ENCODE measurements at regions not wholly inside any gene's neighbourhood (a gene's known extent, or its start where the extent isn't known, plus 50 kb on each side); places are given as distances from the start of the nearest gene placed in this dataset.

DNA sequence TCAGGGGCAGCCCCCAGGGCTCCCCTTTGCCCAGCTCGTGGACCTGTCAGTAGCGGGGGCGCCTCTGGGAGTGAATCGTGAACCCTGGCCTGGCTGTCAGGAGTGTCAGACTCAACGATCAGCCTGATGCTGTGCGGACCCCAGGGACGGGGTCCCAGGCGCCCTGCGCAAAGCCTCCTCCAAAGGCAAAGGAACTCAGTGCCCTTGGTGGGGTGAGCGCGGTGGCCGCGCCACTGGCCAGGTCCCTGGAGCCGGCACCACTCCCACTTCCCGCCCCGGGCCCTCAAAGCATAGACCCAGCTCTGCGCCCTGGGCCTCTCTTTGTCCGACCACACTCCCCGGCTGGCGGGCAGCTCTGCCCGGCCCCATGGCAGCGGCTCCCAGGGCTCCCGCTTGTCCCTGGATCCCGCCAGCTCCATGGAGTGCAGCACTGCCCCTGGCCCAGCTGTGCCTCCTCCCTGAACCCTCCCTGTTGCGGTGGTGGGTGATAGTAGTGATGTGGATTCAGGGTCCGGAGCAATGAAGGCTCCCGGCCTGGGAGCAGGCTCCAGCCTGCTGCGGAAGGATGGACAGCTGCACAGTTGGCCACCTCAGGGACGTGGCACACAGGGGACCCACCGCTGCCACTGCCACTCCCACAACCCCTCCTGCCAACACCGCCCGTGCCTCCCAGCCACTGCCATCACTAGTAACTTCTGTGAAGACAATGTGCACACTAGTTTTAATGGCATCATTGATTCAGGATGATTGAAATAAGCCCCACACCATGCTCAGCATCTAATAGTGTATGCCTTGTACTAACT lies 263.8 kb downstream of the ZBBX start:
- no peak for DNase-seq

DNA sequence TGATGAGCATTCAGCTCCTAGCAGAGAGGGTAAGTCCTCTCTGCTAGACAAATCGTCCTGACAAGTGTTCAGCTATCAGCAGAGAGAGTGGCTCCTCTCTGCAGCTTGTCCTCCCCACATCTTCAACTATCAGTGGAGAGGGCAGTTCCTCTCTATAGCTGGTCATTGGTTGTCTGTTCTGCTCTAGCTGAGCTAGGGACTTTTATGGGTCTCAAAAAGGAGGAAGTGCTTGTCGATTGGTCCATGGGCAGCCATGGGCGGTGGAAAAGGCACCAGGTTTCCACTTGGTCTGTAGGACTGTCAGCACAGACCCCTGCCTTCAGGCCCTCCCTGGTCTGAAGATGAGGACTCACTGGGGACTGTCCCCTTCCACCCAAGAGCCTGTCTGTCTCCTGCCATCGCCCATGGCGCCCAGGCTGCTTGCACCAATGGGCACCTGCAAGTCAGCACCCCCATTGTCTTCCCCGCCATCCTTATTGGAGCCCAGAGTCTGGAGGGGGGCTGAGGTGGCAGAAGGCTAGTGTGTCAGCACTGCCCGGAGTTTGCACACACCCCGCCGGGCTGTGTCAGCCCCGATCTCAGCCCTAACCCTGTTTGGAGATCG lies 264.7 kb downstream of the ZBBX start:
- Histone ChIP-seq H3K27ac (no peak overlapping the region), H3K27me3 (no peaks in the 10 kb centered on the region), H3K9ac (ENCODE audit: low read depth in 2 of 2, low read length in 2 of 2) (no peak overlapping the region), H3K4me1 (no peaks in the 10 kb centered on the region), H3K9me3 (no peaks in the 10 kb centered on the region), H3K4me3 (no peak overlapping the region), H3K36me3 (no peaks in the 10 kb centered on the region)
- intact Hi-C loops (cut with DNase I): no loop called here
- TF ChIP-seq, protein P1, sequence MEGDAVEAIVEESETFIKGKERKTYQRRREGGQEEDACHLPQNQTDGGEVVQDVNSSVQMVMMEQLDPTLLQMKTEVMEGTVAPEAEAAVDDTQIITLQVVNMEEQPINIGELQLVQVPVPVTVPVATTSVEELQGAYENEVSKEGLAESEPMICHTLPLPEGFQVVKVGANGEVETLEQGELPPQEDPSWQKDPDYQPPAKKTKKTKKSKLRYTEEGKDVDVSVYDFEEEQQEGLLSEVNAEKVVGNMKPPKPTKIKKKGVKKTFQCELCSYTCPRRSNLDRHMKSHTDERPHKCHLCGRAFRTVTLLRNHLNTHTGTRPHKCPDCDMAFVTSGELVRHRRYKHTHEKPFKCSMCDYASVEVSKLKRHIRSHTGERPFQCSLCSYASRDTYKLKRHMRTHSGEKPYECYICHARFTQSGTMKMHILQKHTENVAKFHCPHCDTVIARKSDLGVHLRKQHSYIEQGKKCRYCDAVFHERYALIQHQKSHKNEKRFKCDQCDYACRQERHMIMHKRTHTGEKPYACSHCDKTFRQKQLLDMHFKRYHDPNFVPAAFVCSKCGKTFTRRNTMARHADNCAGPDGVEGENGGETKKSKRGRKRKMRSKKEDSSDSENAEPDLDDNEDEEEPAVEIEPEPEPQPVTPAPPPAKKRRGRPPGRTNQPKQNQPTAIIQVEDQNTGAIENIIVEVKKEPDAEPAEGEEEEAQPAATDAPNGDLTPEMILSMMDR (IDR thresholded peaks at IDR 0.05): no peak
- no peak for DNase-seq

More for the DNA sequence above, 263.8 kb downstream of the ZBBX start:
- H3K27ac ChIP-seq: no peak overlapping the region
- TF ChIP-seq, protein P1 (IDR thresholded peaks at IDR 0.05): no peak
- H3K4me3 ChIP-seq: no peak overlapping the region
- no peaks in the 10 kb centered on the region for H3K4me1 ChIP-seq
- H3K9me3 ChIP-seq: no peaks in the 10 kb centered on the region
- H3K9ac ChIP-seq (ENCODE audit: low read depth in 2 of 2, low read length in 2 of 2): no peak overlapping the region
- H3K36me3 ChIP-seq: no peaks in the 10 kb centered on the region
- intact Hi-C loops (cut with DNase I): no loop called here
- no peaks in the 10 kb centered on the region for H3K27me3 ChIP-seq

DNA sequence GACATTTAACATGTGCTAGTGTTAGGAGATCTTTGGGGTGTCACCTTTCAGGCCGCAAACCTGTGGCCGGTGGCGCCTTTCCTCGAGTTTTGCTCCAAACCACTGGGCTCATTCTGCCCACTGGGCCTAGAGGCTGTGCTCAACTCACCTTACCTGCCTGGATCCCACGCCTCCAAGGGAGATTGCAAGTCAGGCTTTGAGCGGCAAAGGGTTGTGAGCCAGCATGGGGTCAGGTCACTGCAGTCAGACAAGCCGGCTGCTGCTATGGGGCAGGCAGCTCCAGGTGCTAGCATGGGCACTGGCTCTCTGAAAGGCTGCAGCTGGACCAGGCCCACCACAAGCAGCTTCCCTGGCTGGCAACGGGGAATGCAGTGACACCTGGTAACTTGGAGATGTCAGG lies 265.5 kb downstream of the ZBBX start:
- H3K4me1 ChIP-seq: no peaks in the 10 kb centered on the region
- no peaks in the 10 kb centered on the region for H3K9me3 ChIP-seq
- TF ChIP-seq, protein P1 (IDR thresholded peaks at IDR 0.05): no peak
- no peaks in the 10 kb centered on the region for H3K36me3 ChIP-seq
- DNase-seq: no peak
- no peak overlapping the region for H3K9ac ChIP-seq (ENCODE audit: low read depth in 2 of 2, low read length in 2 of 2)
- H3K4me3 ChIP-seq: no peak overlapping the region
- intact Hi-C loops (cut with DNase I): no loop called here
- H3K27me3 ChIP-seq: no peaks in the 10 kb centered on the region
- no peak overlapping the region for H3K27ac ChIP-seq

DNA sequence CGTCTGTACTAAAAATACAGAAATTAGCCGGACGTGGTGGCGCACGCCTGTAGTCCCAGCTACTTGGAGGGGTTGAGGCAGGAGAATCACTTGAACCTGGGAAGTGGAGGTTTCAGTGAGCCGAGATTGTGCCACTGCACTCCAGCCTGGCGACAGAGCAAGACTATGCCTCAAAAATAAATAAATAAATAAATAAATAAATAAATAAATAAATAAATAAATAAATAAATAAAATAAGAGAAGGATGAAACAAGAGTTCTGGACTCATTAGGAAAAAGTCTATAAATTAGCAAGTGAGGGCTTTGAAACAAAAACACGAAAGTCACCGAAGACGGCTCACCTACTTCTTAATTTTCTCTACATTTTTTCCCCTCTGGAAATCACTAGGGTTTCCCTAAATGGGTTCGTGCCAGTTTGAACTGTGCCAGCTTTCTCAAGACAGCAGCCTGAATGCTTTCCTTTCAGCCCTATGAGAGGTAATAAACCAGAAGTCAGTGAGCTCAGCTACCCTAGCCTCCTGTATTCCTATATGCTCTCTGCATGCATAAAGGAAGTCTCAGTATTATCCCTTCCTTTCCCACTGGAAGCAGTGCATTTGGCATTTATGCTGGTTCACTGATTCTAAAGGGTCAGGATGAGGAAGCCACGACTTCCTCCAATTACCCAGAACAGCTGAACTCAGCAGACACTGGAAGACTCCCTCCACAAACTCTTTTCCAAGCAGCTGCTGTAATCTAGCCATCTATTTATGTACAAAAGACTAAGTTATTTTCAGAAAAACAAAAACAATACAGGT lies 266.9 kb downstream of the ZBBX start:
- no peaks in the 10 kb centered on the region for H3K9me3 ChIP-seq
- no peak overlapping the region for H3K27ac ChIP-seq
- intact Hi-C loops (cut with DNase I): no loop called here
- H3K36me3 ChIP-seq: no peaks in the 10 kb centered on the region
- DNase-seq: no peak
- no peaks in the 10 kb centered on the region for H3K27me3 ChIP-seq
- TF ChIP-seq, protein P1 (IDR thresholded peaks at IDR 0.05): no peak
- no peak overlapping the region for H3K9ac ChIP-seq (ENCODE audit: low read depth in 2 of 2, low read length in 2 of 2)
- no peak overlapping the region for H3K4me3 ChIP-seq
- no peaks in the 10 kb centered on the region for H3K4me1 ChIP-seq

DNA sequence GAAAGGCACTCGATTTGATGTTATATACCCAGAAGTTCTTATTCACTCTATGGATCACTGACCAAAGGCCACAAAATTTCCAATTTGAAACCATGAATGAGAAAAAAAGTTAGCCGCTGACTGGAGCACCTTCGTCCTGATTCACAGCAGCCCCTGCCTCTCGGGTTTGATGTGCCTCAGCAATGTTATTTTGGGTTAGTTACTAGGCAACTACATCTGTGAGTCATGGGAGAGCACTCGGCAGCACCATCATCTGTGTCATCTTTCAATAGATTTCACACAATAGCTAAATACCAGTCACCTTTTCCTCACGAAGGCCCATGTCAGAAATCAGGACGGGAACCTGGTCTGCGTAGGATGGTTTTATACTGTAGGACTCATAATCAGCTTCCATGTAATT lies 269.2 kb downstream of the ZBBX start:
- no peaks in the 10 kb centered on the region for H3K36me3 ChIP-seq
- no peaks in the 10 kb centered on the region for H3K4me1 ChIP-seq
- TF ChIP-seq, protein P1 (IDR thresholded peaks at IDR 0.05): no peak
- H3K9me3 ChIP-seq: no peaks in the 10 kb centered on the region
- no peak overlapping the region for H3K27ac ChIP-seq
- H3K27me3 ChIP-seq: no peaks in the 10 kb centered on the region
- intact Hi-C loops (cut with DNase I): no loop called here
- no peak overlapping the region for H3K9ac ChIP-seq (ENCODE audit: low read depth in 2 of 2, low read length in 2 of 2)
- no peak overlapping the region for H3K4me3 ChIP-seq
- no peak for DNase-seq
